Stomach (tissue), 8 donors: ENCODE measurements at regions not wholly inside any gene's neighbourhood (a gene's known extent, or its start where the extent isn't known, plus 50 kb on each side); places are given as distances from the start of the nearest gene placed in this dataset.

Experiments
- DNase-seq, 2 donors: peaks; one replicate each; pipeline versions ENCODE4 v3.0.0 to v3.0.0-alpha.2; 2013 to 2019
- H3K27ac ChIP-seq, 5 donors: fragments of 200-600 bp in 4 of 5; sonication (generic) in 4 of 5; one replicate each; pipeline ENCODE4 v1.5.1; 2013 to 2019; ENCODE audit warnings: mild to moderate bottlenecking in 1 of 5, moderate library complexity in 1 of 5
- H3K27me3 ChIP-seq, 3 donors: fragments of 200-600 bp; sonication (generic); one replicate each; pipeline ENCODE4 v1.5.1; 2017 to 2019; ENCODE audit warnings: mixed run types in 1 of 3
- H3K36me3 ChIP-seq, 4 donors: fragments of 200-600 bp; sonication (generic); 1 replicate in 3 of 4; 2 replicates in 1 of 4; pipeline ENCODE4 v1.5.1; 2016 to 2019
- H3K4me1 ChIP-seq, 4 donors: fragments of 200-600 bp; sonication (generic); one replicate each; pipeline ENCODE4 v1.5.1; 2016 to 2019
- H3K4me3 ChIP-seq, 4 donors: fragments of 200-600 bp; sonication (generic) in 3 of 4; one replicate each; pipeline ENCODE4 v1.5.1; 2016 to 2019; ENCODE audit warnings: mild to moderate bottlenecking in 1 of 4
- H3K9me3 ChIP-seq, 4 donors: fragments of 200-600 bp; sonication (generic); one replicate each; pipeline ENCODE4 v1.5.1; 2016 to 2019
- EP300 ChIP-seq: sonication (generic); formaldehyde crosslinking; IDR thresholded peaks from one replicate; pipeline ENCODE4 v1.6.1; 2017; ENCODE audit warnings: antibody characterized with exemption
- POLR2A ChIP-seq, 4 donors: fragments of 450-650 bp; IDR thresholded peaks; one replicate each; pipeline ENCODE4 v1.6.1; 2016; ENCODE audit warnings: antibody characterized with exemption in 4 of 4, control low read depth in 2 of 4, mild to moderate bottlenecking in 1 of 4, moderate library complexity in 1 of 4
- POLR2AphosphoS5 ChIP-seq, 3 donors: sonication (generic); formaldehyde crosslinking; IDR thresholded peaks; one replicate each; pipeline ENCODE4 v1.6.1; 2016; ENCODE audit warnings: antibody characterized with exemption in 3 of 3
- WGBS, 5 donors: extraction: QIAGEN DNeasy Blood & Tissue Kit in 3 of 5; methylation state at CpG; one replicate each; pipeline versions ENCODE4 v1.1.5 to v1.1.7; 2013 to 2018; 5-methylcytosine and 5-hydroxymethylcytosine counted together
- intact Hi-C: fragments of 100-400 bp; cut with DNase I; formaldehyde crosslinking; loops from one replicate; pipeline ENCODE4 v1.15.1; 2023; ENCODE audit warnings: low total_unique reads
- TF ChIP-seq, protein P1 (sequence below), 7 experiments: fragments of 450-650 bp in 4 of 7; fragments of 200-600 bp in 3 of 7; sonication (generic) in 3 of 7; IDR thresholded peaks; one replicate each; pipeline ENCODE4 v1.5.1; 2016 to 2019; ENCODE audit warnings: antibody characterized with exemption in 7 of 7, control low read depth in 2 of 7, mild to moderate bottlenecking in 1 of 7
- donor health status: healthy with polysubstance abuse.
- donor health status: Bipolar disorder and iron deficiency.
- donor health status: healthy.

DNA sequence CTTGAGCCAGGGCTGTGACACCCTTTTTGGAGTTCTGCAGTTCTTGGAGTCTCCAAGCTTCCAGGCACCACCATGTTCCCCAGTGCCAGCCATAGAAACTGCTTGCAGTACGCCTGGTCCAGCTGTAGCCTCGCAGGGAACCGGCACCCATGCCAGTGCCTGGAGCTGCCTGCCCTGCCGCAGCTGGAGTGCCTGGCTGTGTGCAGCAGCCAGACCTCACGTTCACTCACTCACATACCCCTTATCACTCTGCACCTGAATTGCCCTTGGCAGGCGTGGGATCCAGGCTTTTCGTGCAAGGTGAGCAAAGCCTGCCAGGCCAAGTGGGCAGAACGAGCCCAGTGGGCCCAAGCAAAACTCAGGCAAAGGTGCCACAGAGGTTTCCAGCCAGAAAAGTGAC lies 77.8 kb upstream of the SHB start:
- H3K36me3 ChIP-seq: no peaks in the 10 kb centered on the region
- no peak for DNase-seq
- no peaks in the 10 kb centered on the region for H3K9me3 ChIP-seq
- 67 to 73% (median 69%) methylated on average over 3 to 8 of the region's 8 CpGs for WGBS, 5 donors
- intact Hi-C loops: no loop called here
- TF ChIP-seq POLR2A (IDR thresholded peaks at IDR 0.05) (no peak), POLR2AphosphoS5 (IDR thresholded peaks at IDR 0.05) (no peak), EP300 (no peak)
- TF ChIP-seq, protein P1, sequence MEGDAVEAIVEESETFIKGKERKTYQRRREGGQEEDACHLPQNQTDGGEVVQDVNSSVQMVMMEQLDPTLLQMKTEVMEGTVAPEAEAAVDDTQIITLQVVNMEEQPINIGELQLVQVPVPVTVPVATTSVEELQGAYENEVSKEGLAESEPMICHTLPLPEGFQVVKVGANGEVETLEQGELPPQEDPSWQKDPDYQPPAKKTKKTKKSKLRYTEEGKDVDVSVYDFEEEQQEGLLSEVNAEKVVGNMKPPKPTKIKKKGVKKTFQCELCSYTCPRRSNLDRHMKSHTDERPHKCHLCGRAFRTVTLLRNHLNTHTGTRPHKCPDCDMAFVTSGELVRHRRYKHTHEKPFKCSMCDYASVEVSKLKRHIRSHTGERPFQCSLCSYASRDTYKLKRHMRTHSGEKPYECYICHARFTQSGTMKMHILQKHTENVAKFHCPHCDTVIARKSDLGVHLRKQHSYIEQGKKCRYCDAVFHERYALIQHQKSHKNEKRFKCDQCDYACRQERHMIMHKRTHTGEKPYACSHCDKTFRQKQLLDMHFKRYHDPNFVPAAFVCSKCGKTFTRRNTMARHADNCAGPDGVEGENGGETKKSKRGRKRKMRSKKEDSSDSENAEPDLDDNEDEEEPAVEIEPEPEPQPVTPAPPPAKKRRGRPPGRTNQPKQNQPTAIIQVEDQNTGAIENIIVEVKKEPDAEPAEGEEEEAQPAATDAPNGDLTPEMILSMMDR (IDR thresholded peaks at IDR 0.05): no peak
- peaks cover 0 to under 1% (median 0%) of the 10 kb centered on the region in 4 donors for H3K4me1 ChIP-seq
- H3K27ac ChIP-seq: no peak overlapping the region
- H3K4me3 ChIP-seq: no peak overlapping the region
- peaks cover 0 to 27% (median 0%) of the 10 kb centered on the region in 3 donors for H3K27me3 ChIP-seq

DNA sequence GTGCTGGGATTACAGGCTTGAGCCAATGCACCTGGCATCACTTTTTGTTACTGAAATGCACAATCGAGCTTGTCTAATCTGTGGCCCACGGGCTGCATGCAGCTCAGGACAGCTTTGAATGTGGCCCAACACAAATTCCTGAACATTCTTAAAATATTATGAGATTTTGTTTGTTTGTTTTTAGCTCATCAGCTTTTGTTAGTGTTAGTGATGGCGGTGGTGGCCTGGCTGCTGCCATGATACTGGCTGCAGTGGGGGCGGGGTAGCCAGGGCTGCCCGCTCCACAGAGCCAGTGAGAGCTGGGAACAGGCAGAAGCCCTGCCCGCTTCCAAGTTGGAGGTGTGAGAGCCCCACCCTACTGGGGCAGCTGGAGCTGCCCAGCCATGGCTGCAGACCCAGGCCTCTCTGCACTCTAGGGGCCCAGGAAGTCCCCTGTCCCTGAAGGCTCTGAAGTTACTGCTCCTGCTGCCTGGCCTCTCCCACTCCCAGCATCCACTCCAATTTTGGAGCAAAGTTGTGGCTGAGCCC lies 76.6 kb upstream of the SHB start:
- H3K27ac ChIP-seq: no peak overlapping the region
- H3K36me3 ChIP-seq: no peaks in the 10 kb centered on the region
- DNase-seq: no peak
- 77 to 82% (median 80%) methylated on average over 4 to 6 of the region's 6 CpGs for WGBS, 5 donors
- intact Hi-C loops: no loop called here
- H3K4me1 ChIP-seq: peaks cover 0 to 4% (median 2%) of the 10 kb centered on the region in 4 donors
- H3K4me3 ChIP-seq: no peak overlapping the region
- H3K27me3 ChIP-seq: peaks cover 0 to 31% (median 0%) of the 10 kb centered on the region in 3 donors
- no peak for TF ChIP-seq POLR2AphosphoS5 (IDR thresholded peaks at IDR 0.05)
- no peak for TF ChIP-seq EP300
- TF ChIP-seq, protein P1 (IDR thresholded peaks at IDR 0.05): no peak
- no peak for TF ChIP-seq POLR2A (IDR thresholded peaks at IDR 0.05)
- no peaks in the 10 kb centered on the region for H3K9me3 ChIP-seq

DNA sequence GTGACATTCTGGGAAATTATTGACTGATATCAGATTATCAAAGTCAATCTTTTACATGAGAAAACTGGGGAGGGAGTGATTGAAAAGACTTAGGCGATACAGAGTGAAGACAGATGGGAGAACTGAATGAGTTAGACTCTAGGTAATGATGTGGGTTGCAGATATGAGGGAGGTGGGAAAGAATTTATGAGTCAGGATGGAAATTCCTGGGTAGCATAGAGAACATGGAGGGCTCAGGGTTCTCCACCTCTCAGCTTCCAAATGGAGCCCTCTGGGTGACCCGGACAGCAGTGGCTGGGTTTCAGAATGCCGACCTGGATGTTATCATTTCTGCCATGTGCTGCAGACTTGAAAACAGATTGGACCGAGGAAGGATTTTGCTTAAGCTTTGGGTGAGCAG lies 75.4 kb upstream of the SHB start:
- Histone ChIP-seq H3K27me3 (peaks cover 0 to 32% (median 0%) of the 10 kb centered on the region in 3 donors), H3K4me1 (peaks cover 0 to 4% (median 2%) of the 10 kb centered on the region in 4 donors), H3K4me3 (no peak overlapping the region), H3K27ac (no peak overlapping the region), H3K36me3 (no peaks in the 10 kb centered on the region), H3K9me3 (no peaks in the 10 kb centered on the region)
- DNase-seq: no peak
- TF ChIP-seq POLR2AphosphoS5 (IDR thresholded peaks at IDR 0.05) (no peak), POLR2A (IDR thresholded peaks at IDR 0.05) (no peak), EP300 (no peak)
- TF ChIP-seq, protein P1 (IDR thresholded peaks at IDR 0.05): no peak
- 58 to 66% (median 63%) methylated on average over 4 of the region's 4 CpGs for WGBS, 5 donors
- intact Hi-C loops: no loop called here

DNA sequence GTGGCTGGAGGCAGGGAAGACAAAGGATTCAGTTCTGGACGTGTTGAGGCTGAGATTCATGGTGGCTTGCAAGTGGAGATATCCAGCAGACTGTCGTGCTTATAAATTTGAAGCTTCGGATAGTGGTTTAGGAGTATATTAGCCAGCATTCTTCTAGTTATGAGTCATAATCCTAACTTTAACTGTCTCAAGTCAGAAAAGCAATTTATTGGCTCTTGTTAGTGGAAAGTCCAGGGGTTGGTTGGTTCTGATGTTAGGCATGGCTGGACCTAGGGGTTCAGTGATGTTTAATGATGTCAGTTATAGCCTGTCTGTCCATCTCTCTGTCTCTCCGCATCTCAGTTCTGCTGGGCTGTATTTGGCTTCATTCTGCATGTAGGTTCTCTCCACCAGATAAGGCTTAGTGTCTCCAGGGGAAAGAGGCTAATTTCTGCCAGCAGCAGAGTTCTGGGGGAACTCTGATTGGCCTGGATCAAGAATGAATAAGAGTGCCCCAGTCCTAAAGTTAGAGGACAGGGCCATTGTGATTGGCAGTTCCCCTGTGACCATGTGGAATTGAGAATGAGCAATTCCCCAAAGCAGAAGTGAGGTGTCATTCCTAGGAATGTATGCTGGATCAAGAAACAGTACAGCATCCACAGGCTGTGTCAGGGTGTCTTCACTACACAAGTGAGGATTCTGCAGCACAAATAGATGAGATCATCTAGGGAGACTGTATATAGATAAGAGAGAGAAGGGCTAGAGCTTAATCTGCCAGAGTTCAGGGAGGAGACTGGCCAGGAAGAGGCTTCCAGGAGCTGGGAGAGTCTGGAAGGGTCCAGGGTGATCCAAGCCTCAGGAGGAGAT lies 72.9 kb upstream of the SHB start:
- no peaks in the 10 kb centered on the region for H3K9me3 ChIP-seq
- DNase-seq: peak in 1 of 2 donors; percentile 46
- no peak overlapping the region for H3K4me3 ChIP-seq
- H3K4me1 ChIP-seq: peaks cover 0 to 4% (median 2%) of the 10 kb centered on the region in 4 donors
- 34 to 49% (median 46%) methylated on average over 4 of the region's 4 CpGs for WGBS, 5 donors
- peaks cover 0 to 31% (median 0%) of the 10 kb centered on the region in 3 donors for H3K27me3 ChIP-seq
- intact Hi-C loops: no loop called here
- H3K27ac ChIP-seq: no peak overlapping the region
- TF ChIP-seq, protein P1 (IDR thresholded peaks at IDR 0.05): no peak
- no peak for TF ChIP-seq EP300
- TF ChIP-seq POLR2A (IDR thresholded peaks at IDR 0.05): no peak
- TF ChIP-seq POLR2AphosphoS5 (IDR thresholded peaks at IDR 0.05): no peak
- no peaks in the 10 kb centered on the region for H3K36me3 ChIP-seq
